ENCODE measurements at regions not wholly inside any gene's neighbourhood (a gene's known extent, or its start where the extent isn't known, plus 50 kb on each side); places are given as distances from the start of the nearest gene placed in this dataset.
"Not testable (repeated sequence)": the region's sequence is repeated elsewhere in the genome, so short reads cannot be mapped to it uniquely, and the experiment has no call there.

GRCh38 chr20:60101201-60101890, 143.1 kb downstream of the CDH26 start:
- TF ChIP-seq POLR2A (IDR thresholded peaks at IDR 0.05) (no peak), CTCF (IDR thresholded peaks at IDR 0.05) (no peak)
- Histone ChIP-seq H3K4me3 (no peak overlapping the region), H3K27ac (no peak overlapping the region), H3K9me3 (no peaks in the 10 kb centered on the region), H3K4me1 (no peaks in the 10 kb centered on the region), H3K36me3 (no peaks in the 10 kb centered on the region), H3K27me3 (no peaks in the 10 kb centered on the region)
- no peak for DNase-seq
- intact Hi-C loops (cut with DNase I; ENCODE audit: low total_unique reads), result no loop called here

DNA sequence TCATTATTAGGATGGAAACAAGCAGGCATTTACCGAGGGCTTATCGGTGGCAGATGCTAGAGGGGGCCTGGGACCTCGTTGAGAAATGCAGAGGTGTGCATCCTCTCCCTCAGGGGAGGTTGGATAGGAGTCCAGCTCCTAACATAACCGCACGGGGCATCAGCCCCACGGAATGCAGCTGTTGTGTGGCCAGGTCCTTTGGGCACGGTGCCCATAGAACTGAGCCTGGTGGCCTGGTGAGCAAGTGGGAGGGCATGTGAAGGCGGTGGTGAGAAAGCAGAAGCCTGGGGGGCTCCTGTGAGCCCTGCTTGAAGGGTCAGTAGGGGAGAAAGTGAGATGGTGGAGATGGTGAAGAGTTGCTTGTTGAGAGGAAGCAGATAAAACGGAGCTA, 143.7 kb downstream of the CDH26 start:
- Histone ChIP-seq H3K9me3 (no peaks in the 10 kb centered on the region), H3K27me3 (no peaks in the 10 kb centered on the region), H3K4me3 (no peak overlapping the region), H3K27ac (no peak overlapping the region), H3K36me3 (no peaks in the 10 kb centered on the region), H3K4me1 (no peaks in the 10 kb centered on the region)
- no peak for TF ChIP-seq POLR2A (IDR thresholded peaks at IDR 0.05)
- intact Hi-C loops (cut with DNase I; ENCODE audit: low total_unique reads), result no loop called here
- no peak for DNase-seq

DNA sequence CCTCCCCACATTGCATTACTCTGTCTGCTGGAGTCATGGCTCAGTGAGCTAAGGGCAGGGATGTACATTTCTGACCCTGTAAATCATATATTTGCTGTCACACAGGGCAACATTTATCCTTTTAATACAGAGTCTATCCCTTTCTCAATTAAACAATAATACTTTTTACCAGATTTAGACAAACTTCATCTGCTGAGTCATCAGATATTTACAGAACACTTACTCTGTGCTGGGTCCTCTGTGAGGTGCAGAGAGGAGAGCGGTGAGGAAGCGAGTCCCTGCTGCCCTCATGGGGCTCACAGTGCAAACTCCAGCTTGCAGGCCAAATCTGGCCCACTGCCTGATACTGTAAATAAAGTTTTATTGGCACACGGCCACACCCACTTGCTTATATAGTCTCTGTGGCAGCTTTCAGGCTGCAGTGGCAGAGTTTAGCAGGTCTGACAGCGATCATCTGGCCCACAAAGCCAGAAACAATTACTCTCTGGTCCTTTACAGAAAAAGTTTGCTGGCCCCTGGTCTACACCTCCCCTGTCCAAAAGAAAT, 144.5 kb downstream of the CDH26 start:
- H3K36me3 ChIP-seq, result no peaks in the 10 kb centered on the region
- intact Hi-C loops (cut with DNase I; ENCODE audit: low total_unique reads), result no loop called here
- H3K4me3 ChIP-seq, result no peak overlapping the region
- TF ChIP-seq POLR2A (IDR thresholded peaks at IDR 0.05), result no peak
- TF ChIP-seq CTCF (IDR thresholded peaks at IDR 0.05), result no peak
- H3K27me3 ChIP-seq, result no peaks in the 10 kb centered on the region
- H3K4me1 ChIP-seq, result no peaks in the 10 kb centered on the region
- no peak for DNase-seq
- no peak overlapping the region for H3K27ac ChIP-seq
- no peaks in the 10 kb centered on the region for H3K9me3 ChIP-seq

- H3K9me3 ChIP-seq, result no peaks in the 10 kb centered on the region
- TF ChIP-seq CTCF (IDR thresholded peaks at IDR 0.05) (no peak), POLR2A (IDR thresholded peaks at IDR 0.05) (no peak)
- DNase-seq, result no peak
- no peaks in the 10 kb centered on the region for H3K27me3 ChIP-seq
- H3K4me1 ChIP-seq, result no peaks in the 10 kb centered on the region
- H3K4me3 ChIP-seq, result no peak overlapping the region
- intact Hi-C loops (cut with DNase I; ENCODE audit: low total_unique reads), result no loop called here
- H3K27ac ChIP-seq, result no peak overlapping the region
- H3K36me3 ChIP-seq, result no peaks in the 10 kb centered on the region
These were observed 147.0 kb downstream of the CDH26 start for GRCh38 chr20:60104993-60105803.

- H3K4me3 ChIP-seq; H3K9me3 ChIP-seq; H3K4me1 ChIP-seq; H3K27ac ChIP-seq; H3K36me3 ChIP-seq; DNase-seq; H3K27me3 ChIP-seq; intact Hi-C loops (cut with DNase I; ENCODE audit: low total_unique reads): not testable (repeated sequence)
These were observed 148.0 kb downstream of the CDH26 start for GRCh38 chr20:60106186-60106585.

Measured in uterus (tissue), 3 donors.